Peyer's patch (tissue), 4 donors: ENCODE measurements at regions not wholly inside any gene's neighbourhood (a gene's known extent, or its start where the extent isn't known, plus 50 kb on each side); places are given as distances from the start of the nearest gene placed in this dataset.

Source experiments
- POLR2A ChIP-seq, 2 donors: fragments of 450-650 bp; IDR thresholded peaks; one replicate each; pipeline ENCODE4 v1.5.1; 2017; ENCODE audit warnings: antibody characterized with exemption in 2 of 2, mild to moderate bottlenecking in 2 of 2, moderate library complexity in 2 of 2
- TF ChIP-seq, protein P1 (sequence below), 6 experiments: fragments of 450-650 bp in 4 of 6; fragments of 200-600 bp in 2 of 6; sonication (generic) in 1 of 6; IDR thresholded peaks; one replicate each; pipeline ENCODE4 v1.5.1; 2017 to 2019; ENCODE audit warnings: antibody characterized with exemption in 6 of 6, mild to moderate bottlenecking in 3 of 6, moderate library complexity in 1 of 6

DNA sequence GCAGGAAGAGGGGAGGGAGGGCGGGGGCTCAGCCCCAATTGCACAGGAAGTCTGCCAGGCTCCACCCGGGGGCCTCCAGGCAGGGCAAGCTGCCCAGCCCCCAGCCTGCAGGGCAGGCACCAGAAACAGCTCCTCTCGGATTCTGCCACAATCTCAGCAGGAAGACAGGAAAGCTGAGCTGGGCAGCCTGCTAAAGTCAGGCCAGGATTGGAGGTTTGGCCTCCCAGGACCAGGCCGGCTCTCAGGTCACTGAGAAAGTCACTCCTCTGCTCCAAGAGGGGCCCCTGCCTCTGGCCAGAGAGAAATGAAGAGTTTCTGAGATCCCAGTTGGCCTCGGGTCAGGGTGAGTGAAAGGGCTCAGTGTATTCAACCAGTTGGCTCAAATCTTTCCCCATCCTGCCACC lies 54.6 kb upstream of the STXBP1 start:
- TF ChIP-seq POLR2A (IDR thresholded peaks at IDR 0.05), result no peak
- TF ChIP-seq, protein P1, sequence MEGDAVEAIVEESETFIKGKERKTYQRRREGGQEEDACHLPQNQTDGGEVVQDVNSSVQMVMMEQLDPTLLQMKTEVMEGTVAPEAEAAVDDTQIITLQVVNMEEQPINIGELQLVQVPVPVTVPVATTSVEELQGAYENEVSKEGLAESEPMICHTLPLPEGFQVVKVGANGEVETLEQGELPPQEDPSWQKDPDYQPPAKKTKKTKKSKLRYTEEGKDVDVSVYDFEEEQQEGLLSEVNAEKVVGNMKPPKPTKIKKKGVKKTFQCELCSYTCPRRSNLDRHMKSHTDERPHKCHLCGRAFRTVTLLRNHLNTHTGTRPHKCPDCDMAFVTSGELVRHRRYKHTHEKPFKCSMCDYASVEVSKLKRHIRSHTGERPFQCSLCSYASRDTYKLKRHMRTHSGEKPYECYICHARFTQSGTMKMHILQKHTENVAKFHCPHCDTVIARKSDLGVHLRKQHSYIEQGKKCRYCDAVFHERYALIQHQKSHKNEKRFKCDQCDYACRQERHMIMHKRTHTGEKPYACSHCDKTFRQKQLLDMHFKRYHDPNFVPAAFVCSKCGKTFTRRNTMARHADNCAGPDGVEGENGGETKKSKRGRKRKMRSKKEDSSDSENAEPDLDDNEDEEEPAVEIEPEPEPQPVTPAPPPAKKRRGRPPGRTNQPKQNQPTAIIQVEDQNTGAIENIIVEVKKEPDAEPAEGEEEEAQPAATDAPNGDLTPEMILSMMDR (IDR thresholded peaks at IDR 0.05), result no peak
